ENCODE measurements at regions not wholly inside any gene's neighbourhood (a gene's known extent, or its start where the extent isn't known, plus 50 kb on each side); places are given as distances from the start of the nearest gene placed in this dataset.
"Not testable (repeated sequence)": the region's sequence is repeated elsewhere in the genome, so short reads cannot be mapped to it uniquely, and the experiment has no call there.

DNA sequence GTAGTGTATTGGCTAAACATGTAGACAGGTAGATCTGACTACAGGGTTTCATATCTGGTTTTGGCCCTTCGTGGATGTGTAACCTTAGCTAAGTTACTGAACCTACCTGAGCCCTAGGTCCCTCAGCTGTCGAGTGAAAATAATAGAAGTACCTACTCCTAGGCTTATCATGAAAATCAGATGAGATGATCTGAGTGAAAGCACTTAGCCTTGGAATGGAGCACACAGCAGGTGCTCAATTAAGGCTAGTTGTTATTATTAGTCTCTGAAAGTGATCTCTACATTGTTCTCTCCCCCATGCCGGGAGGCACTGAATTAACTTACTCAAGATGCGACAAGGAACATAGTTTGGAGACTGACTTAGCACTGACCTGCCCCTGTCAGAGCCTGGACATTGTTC is 174.7 kb upstream of the ZNF217 start:
- H3K27me3 Mint-ChIP-seq (ENCODE audit: low read depth): no peaks in the 10 kb centered on the region
- peaks cover 42% of the 10 kb centered on the region for H3K4me1 Mint-ChIP-seq (ENCODE audit: low read depth)
- H3K4me3 Mint-ChIP-seq (ENCODE audit: unreplicated experiment): no peak overlapping the region
- H3K9me3 Mint-ChIP-seq (ENCODE audit: low read depth): no peaks in the 10 kb centered on the region
- H3K36me3 Mint-ChIP-seq (ENCODE audit: low read depth): no peaks in the 10 kb centered on the region
- H3K27ac Mint-ChIP-seq (ENCODE audit: unreplicated experiment): no peak overlapping the region
- TF ChIP-seq, protein P1, sequence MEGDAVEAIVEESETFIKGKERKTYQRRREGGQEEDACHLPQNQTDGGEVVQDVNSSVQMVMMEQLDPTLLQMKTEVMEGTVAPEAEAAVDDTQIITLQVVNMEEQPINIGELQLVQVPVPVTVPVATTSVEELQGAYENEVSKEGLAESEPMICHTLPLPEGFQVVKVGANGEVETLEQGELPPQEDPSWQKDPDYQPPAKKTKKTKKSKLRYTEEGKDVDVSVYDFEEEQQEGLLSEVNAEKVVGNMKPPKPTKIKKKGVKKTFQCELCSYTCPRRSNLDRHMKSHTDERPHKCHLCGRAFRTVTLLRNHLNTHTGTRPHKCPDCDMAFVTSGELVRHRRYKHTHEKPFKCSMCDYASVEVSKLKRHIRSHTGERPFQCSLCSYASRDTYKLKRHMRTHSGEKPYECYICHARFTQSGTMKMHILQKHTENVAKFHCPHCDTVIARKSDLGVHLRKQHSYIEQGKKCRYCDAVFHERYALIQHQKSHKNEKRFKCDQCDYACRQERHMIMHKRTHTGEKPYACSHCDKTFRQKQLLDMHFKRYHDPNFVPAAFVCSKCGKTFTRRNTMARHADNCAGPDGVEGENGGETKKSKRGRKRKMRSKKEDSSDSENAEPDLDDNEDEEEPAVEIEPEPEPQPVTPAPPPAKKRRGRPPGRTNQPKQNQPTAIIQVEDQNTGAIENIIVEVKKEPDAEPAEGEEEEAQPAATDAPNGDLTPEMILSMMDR (IDR thresholded peaks at IDR 0.05): no peak
- DNase-seq (ENCODE audit: low spot score): no peak

DNA sequence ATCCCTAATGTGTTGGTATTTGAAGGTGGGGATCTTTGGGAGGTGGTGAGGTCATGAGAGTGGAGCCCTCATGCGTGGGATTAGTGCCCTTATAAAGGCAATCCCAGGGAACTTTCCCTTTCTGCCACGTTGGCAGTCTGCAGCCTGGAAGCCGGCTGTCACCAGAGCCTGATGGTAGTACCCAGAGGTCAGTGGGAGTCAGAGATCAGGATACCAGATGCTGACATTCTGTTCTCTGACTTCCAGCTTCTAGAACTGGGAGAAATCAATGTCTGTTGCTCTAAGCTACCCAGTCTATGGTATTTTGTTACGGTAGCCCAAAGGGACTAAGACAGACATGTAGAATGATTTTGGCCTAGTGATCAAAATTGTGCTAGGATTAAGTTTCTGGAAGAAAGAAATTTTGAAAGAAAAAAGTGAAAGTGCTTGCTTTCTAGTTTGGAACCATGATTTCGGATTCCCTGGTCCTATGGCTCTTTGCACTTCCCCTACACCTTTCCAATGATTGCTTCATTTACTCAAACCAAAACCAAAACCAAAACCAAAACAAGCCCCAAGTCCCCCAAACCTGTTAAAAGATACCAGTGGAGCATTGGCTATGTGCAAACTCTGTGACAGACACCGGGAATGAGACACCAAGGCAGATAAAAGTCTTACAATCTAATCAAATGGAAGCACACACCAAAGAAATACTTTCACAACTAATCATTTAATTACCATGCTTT is 173.7 kb upstream of the ZNF217 start:
- Mint-ChIP-seq H3K27me3 (ENCODE audit: low read depth) (no peaks in the 10 kb centered on the region), H3K9me3 (ENCODE audit: low read depth) (no peaks in the 10 kb centered on the region), H3K4me1 (ENCODE audit: low read depth) (peaks cover 33% of the 10 kb centered on the region), H3K4me3 (ENCODE audit: unreplicated experiment) (no peak overlapping the region), H3K36me3 (ENCODE audit: low read depth) (no peaks in the 10 kb centered on the region), H3K27ac (ENCODE audit: unreplicated experiment) (no peak overlapping the region)
- DNase-seq (ENCODE audit: low spot score): no peak
- TF ChIP-seq, protein P1 (IDR thresholded peaks at IDR 0.05): no peak

DNA sequence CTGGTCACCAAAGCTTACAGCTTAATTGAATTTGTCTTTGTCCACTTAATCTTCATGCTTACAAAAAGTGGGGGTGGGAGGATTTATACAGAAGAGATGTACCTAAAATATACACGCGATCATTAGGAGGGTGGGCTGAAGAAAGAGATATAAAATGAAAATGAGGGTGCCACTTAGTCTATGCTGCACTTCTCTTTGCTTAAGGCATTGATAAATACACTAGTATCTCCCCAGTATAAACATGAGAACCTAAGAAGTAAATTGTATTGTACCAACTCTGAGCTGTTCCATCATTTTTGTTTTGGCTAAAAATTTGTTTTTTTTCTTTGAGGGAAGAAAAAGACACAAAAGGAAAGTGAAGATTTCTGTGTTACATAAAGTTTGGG is 170.8 kb upstream of the ZNF217 start:
- Mint-ChIP-seq H3K27me3 (ENCODE audit: low read depth) (no peaks in the 10 kb centered on the region), H3K4me3 (ENCODE audit: unreplicated experiment) (no peak overlapping the region), H3K4me1 (ENCODE audit: low read depth) (peaks cover 24% of the 10 kb centered on the region), H3K9me3 (ENCODE audit: low read depth) (no peaks in the 10 kb centered on the region), H3K27ac (ENCODE audit: unreplicated experiment) (peak overlapping the region; percentile 9), H3K36me3 (ENCODE audit: low read depth) (no peaks in the 10 kb centered on the region)
- TF ChIP-seq, protein P1 (IDR thresholded peaks at IDR 0.05): no peak
- no peak for DNase-seq (ENCODE audit: low spot score)

DNA sequence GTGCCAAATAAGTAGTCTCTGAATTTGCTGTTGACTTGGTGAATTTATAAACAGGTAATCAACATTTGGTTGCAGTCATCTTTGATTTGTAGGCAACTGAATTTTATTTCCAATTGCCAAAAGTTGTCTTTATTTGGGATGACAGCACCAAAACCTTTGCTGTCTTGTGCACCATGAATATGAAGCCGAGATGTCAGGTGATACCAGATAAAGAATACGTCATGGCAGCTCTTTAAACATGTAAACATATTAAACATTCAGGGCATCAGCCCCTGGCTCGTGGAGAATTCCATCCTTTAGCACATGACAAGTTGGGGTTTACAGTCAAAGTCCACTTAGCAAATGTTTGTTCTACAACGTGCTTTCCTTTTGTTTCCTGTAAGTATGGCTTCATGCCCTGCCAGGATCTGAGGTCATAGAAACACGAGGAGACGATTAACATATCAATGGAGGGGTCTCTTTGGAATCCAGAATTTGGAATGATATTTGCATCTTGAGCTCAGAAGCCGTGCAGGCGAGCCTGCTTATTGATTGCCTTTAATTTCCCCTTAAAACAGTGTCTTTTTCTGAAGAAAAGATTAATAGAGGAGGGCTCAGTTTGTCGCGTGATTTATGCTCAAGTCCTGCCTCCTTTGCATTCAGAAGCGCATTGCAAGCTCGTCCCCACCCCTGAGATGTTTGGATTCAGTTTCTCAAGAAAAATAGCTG is 170.2 kb upstream of the ZNF217 start:
- TF ChIP-seq, protein P1 (IDR thresholded peaks at IDR 0.05): no peak
- Mint-ChIP-seq H3K36me3 (ENCODE audit: low read depth) (no peaks in the 10 kb centered on the region), H3K27me3 (ENCODE audit: low read depth) (no peaks in the 10 kb centered on the region), H3K27ac (ENCODE audit: unreplicated experiment) (peak overlapping the region; percentile 0), H3K4me3 (ENCODE audit: unreplicated experiment) (no peak overlapping the region), H3K4me1 (ENCODE audit: low read depth) (peaks cover 18% of the 10 kb centered on the region), H3K9me3 (ENCODE audit: low read depth) (no peaks in the 10 kb centered on the region)
- DNase-seq (ENCODE audit: low spot score): no peak

DNA sequence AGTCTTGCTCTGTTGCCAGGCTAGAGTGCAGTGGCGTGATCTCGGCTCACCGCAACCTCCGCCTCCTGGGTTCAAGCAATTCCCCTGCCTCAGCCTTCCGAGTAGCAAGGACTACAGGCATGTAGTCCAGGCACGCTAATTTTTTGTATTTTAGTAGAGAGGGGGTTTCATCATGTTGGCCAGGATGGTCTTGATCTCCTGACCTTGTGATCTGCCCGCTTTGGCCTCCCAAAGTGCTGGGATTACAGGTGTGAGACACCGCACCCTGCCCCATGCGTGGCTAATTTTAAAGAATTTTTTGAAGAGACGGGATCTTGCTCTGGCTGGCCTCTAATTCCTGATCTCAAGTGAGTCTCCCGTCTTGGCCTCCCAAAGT is 168.8 kb upstream of the ZNF217 start:
- H3K4me3 Mint-ChIP-seq (ENCODE audit: unreplicated experiment); DNase-seq (ENCODE audit: low spot score); H3K9me3 Mint-ChIP-seq (ENCODE audit: low read depth); H3K27me3 Mint-ChIP-seq (ENCODE audit: low read depth); H3K36me3 Mint-ChIP-seq (ENCODE audit: low read depth); H3K27ac Mint-ChIP-seq (ENCODE audit: unreplicated experiment): not testable (repeated sequence)
- peaks cover 14% of the 10 kb centered on the region for H3K4me1 Mint-ChIP-seq (ENCODE audit: low read depth)
